Prostate gland (tissue), 2 donors: ENCODE measurements at regions not wholly inside any gene's neighbourhood (a gene's known extent, or its start where the extent isn't known, plus 50 kb on each side); places are given as distances from the start of the nearest gene placed in this dataset.

Experiments
- POLR2A ChIP-seq: fragments of 450-650 bp; IDR thresholded peaks from one replicate; pipeline ENCODE4 v1.6.1; 2016; ENCODE audit warnings: antibody characterized with exemption, mild to moderate bottlenecking
- POLR2AphosphoS5 ChIP-seq: sonication (generic); formaldehyde crosslinking; IDR thresholded peaks from one replicate; pipeline ENCODE4 v1.6.1; 2017; ENCODE audit warnings: antibody characterized with exemption
- TF ChIP-seq, protein P1 (sequence below), 4 experiments: fragments of 200-600 bp in 2 of 4; fragments of 450-650 bp in 2 of 4; sonication (generic) in 2 of 4; IDR thresholded peaks; 1 replicate in 3 of 4; 2 replicates in 1 of 4; pipeline ENCODE4 v1.5.1; 2016 to 2019; ENCODE audit warnings: antibody characterized with exemption in 4 of 4, mild to moderate bottlenecking in 2 of 4, moderate library complexity in 2 of 4

DNA sequence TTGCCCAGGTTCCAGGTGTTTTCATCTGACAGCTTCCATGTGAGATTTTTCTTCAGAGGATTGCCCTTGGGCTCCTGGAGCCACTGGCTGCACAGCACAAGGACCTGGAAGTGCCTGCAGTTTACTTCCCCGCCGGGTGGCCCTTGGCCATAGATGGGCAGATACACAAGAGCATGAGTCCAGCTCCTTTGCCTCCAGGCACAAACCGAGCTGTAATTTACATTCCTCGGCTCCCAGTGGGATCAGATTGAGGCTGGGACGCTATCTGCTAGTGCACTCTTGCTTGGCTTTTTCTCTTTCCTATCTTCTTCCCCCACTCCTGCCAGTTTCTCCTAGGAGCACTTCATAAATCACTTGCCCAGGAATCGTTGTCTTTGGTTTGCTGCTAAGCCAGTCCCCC is 85.4 kb upstream of the RALY start:
- TF ChIP-seq POLR2A (no peak), POLR2AphosphoS5 (peak; percentile 5)
- TF ChIP-seq, protein P1, sequence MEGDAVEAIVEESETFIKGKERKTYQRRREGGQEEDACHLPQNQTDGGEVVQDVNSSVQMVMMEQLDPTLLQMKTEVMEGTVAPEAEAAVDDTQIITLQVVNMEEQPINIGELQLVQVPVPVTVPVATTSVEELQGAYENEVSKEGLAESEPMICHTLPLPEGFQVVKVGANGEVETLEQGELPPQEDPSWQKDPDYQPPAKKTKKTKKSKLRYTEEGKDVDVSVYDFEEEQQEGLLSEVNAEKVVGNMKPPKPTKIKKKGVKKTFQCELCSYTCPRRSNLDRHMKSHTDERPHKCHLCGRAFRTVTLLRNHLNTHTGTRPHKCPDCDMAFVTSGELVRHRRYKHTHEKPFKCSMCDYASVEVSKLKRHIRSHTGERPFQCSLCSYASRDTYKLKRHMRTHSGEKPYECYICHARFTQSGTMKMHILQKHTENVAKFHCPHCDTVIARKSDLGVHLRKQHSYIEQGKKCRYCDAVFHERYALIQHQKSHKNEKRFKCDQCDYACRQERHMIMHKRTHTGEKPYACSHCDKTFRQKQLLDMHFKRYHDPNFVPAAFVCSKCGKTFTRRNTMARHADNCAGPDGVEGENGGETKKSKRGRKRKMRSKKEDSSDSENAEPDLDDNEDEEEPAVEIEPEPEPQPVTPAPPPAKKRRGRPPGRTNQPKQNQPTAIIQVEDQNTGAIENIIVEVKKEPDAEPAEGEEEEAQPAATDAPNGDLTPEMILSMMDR (IDR thresholded peaks at IDR 0.05), result no peak
